Tibial nerve (tissue), 4 donors: ENCODE measurements at regions not wholly inside any gene's neighbourhood (a gene's known extent, or its start where the extent isn't known, plus 50 kb on each side); places are given as distances from the start of the nearest gene placed in this dataset.

Source experiments
- CTCF ChIP-seq, 5 experiments: fragments of 200-600 bp in 3 of 5; fragments of 450-650 bp in 2 of 5; sonication (generic) in 3 of 5; IDR thresholded peaks; one replicate each; pipeline ENCODE4 v1.5.1; 2016 to 2019; ENCODE audit warnings: antibody characterized with exemption in 5 of 5, mild to moderate bottlenecking in 3 of 5, moderate library complexity in 2 of 5
- EP300 ChIP-seq, 2 donors: sonication (generic); formaldehyde crosslinking; IDR thresholded peaks; one replicate each; pipeline ENCODE4 v1.6.1; 2017; ENCODE audit warnings: antibody characterized with exemption in 2 of 2, mild to moderate bottlenecking in 1 of 2
- POLR2A ChIP-seq, 2 donors: fragments of 450-650 bp; IDR thresholded peaks; one replicate each; pipeline ENCODE4 v1.6.1; 2017; ENCODE audit warnings: antibody characterized with exemption in 2 of 2, mild to moderate bottlenecking in 2 of 2, moderate library complexity in 2 of 2

- TF ChIP-seq CTCF (IDR thresholded peaks at IDR 0.05) (no peak), EP300 (IDR thresholded peaks at IDR 0.05) (no peak), POLR2A (IDR thresholded peaks at IDR 0.05) (no peak)
These were observed 226.5 kb downstream of the GATA3 start for GRCh38 chr10:8280946-8281345.
